ENCODE measurements at regions not wholly inside any gene's neighbourhood (a gene's known extent, or its start where the extent isn't known, plus 50 kb on each side); places are given as distances from the start of the nearest gene placed in this dataset.
A peak's percentile ranks its signal among the peaks of the same experiment; 100 is the strongest.
"Not testable (repeated sequence)": the region's sequence is repeated elsewhere in the genome, so short reads cannot be mapped to it uniquely, and the experiment has no call there.

GRCh38 chr14:23735394-23735793 lies 99.2 kb downstream of the DHRS2 start:
- in situ Hi-C loops (cut with HindIII; ENCODE audit: low sequenced_read_pairs), result no loop called here
- DNase-seq (ENCODE audit: low spot score), result no peak

GRCh38 chr14:23744368-23744767 lies 108.2 kb downstream of the DHRS2 start:
- in situ Hi-C loops (cut with HindIII; ENCODE audit: low sequenced_read_pairs), result not testable (repeated sequence)

DNA sequence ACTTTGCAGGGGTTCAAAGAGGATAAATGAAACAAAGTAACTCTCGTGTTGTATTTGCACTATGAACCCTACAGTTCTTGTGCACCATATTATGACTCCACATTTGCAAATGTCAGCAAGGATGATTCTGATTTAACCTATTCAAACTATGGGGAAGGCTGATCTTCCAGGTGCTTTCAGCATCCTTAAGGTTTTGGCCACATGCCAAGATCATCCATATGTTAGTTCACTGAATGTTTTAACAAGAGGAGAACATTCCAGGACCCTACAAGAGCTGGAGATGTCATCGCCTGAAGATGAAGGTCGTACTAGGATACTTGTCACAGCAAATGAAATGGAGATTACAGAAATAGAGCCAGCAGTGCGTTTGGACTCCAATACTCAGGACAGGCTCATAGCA lies 114.2 kb downstream of the DHRS2 start:
- DNase-seq (ENCODE audit: low spot score), result no peak
- in situ Hi-C loops (cut with HindIII; ENCODE audit: low sequenced_read_pairs), result no loop called here

More at GRCh38 chr14:23744368-23744767, 108.2 kb downstream of the DHRS2 start:
- not testable (repeated sequence) for DNase-seq (ENCODE audit: low spot score)

DNA sequence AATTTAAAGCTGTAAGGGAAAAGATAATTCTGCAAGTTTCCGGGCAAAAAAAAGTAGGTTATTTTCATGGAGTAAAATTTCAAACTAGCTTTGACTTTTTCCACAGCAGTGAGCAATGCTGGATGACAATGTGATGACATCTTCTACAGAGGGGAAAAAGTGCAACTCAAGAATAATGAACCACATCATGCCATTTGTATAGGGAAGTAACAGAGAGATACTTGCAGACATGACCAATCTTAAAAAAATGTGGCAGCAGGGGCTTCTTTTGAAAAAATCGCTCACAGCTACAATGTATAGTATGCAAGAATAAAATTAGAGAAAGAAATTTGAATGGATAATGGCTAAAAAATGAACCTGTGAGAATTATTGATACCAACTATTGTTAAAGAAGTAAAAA lies 115.5 kb downstream of the DHRS2 start:
- DNase-seq (ENCODE audit: low spot score), result no peak
- in situ Hi-C loops (cut with HindIII; ENCODE audit: low sequenced_read_pairs), result no loop called here

GRCh38 chr14:23763394-23763793 lies 127.2 kb downstream of the DHRS2 start:
- in situ Hi-C loops (cut with HindIII; ENCODE audit: low sequenced_read_pairs), result no loop called here
- no peak for DNase-seq (ENCODE audit: low spot score)

GRCh38 chr14:23766737-23767401 lies 130.7 kb downstream of the DHRS2 start:
- in situ Hi-C loops (cut with HindIII; ENCODE audit: low sequenced_read_pairs), result no loop called here

GRCh38 chr14:23769221-23769728 lies 133.1 kb downstream of the DHRS2 start:
- in situ Hi-C loops (cut with HindIII; ENCODE audit: low sequenced_read_pairs), result not testable (repeated sequence)

More at GRCh38 chr14:23766737-23767401, 130.7 kb downstream of the DHRS2 start:
- DNase-seq (ENCODE audit: low spot score), result no peak

GRCh38 chr14:23773981-23774380 lies 137.8 kb downstream of the DHRS2 start:
- in situ Hi-C loops (cut with HindIII; ENCODE audit: low sequenced_read_pairs), result no loop called here
- peak; percentile 2 for DNase-seq (ENCODE audit: low spot score)

More at GRCh38 chr14:23769221-23769728, 133.1 kb downstream of the DHRS2 start:
- DNase-seq (ENCODE audit: low spot score), result not testable (repeated sequence)

DNA sequence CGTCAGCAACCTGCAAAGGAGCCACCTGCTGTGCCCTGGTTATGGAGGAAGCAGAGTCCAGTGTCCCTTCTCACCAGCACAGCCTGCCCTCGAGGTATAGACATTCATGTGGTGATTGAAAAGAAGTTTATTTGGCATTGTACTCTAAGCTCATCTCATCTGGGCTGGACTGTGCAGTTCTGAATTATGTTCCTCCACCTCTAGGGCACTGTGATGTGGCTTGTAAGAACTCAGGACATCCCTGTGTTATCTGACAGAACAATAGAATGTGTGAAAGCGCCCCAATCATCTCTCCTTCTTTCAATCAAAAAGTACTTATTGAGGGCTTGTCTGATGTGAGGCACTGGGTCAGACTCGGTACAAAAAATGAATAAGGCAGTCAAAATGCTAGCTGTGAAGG lies 140.1 kb downstream of the DHRS2 start:
- in situ Hi-C loops (cut with HindIII; ENCODE audit: low sequenced_read_pairs), result no loop called here

GRCh38 chr14:23785208-23785607 lies 149.0 kb downstream of the DHRS2 start:
- DNase-seq (ENCODE audit: low spot score), result no peak
- in situ Hi-C loops (cut with HindIII; ENCODE audit: low sequenced_read_pairs), result no loop called here

More for the DNA sequence above, 140.1 kb downstream of the DHRS2 start:
- peak; percentile 3 for DNase-seq (ENCODE audit: low spot score)

GRCh38 chr14:23787436-23787835 lies 151.3 kb downstream of the DHRS2 start:
- in situ Hi-C loops (cut with HindIII; ENCODE audit: low sequenced_read_pairs), result no loop called here
- no peak for DNase-seq (ENCODE audit: low spot score)

DNA sequence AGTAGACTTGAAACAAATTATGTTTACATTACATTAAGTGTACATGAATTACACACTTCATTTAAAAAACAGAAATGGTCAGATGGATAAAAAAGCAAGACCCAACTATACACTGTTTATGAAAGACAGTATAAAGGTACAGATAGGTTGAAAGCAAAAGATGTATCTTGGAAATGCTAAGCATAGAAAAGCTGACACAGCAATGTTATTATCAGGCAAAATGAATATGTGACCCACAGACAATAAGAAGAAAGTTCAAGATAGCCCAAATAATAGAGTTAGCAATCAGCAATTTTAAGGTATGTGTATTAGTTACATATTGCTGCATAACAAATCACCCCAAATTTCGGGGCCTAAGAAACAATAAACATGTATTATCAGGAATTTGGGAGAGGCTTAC lies 153.5 kb downstream of the DHRS2 start:
- DNase-seq (ENCODE audit: low spot score), result no peak
- in situ Hi-C loops (cut with HindIII; ENCODE audit: low sequenced_read_pairs), result no loop called here

GRCh38 chr14:23793532-23793931 lies 157.4 kb downstream of the DHRS2 start:
- DNase-seq (ENCODE audit: low spot score), result no peak
- in situ Hi-C loops (cut with HindIII; ENCODE audit: low sequenced_read_pairs), result no loop called here

- DNase-seq (ENCODE audit: low spot score), result no peak
- in situ Hi-C loops (cut with HindIII; ENCODE audit: low sequenced_read_pairs), result no loop called here
Observed at GRCh38 chr14:23800811-23801210, 152.8 kb upstream of the DHRS4 start.

DNA sequence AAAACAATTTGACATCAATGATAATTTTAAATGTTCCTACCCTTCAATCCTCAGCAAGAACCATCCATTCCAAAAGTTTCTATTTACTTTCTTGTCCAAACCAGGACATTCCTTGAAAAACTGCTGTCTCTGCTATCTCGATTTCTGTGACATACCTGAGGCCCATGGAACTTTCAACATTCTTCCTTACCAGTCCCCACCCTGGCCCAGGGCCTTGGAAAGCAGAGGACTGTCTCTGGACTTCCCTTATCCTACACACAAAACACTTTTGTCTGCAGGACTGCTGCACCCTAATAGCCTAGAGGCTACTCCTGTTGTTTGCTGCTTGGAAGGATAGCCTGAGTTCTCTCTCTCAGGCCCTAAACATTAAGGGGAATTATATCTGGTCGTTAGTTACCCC lies 151.8 kb upstream of the DHRS4 start:
- DNase-seq (ENCODE audit: low spot score), result no peak
- in situ Hi-C loops (cut with HindIII; ENCODE audit: low sequenced_read_pairs), result no loop called here

DNA sequence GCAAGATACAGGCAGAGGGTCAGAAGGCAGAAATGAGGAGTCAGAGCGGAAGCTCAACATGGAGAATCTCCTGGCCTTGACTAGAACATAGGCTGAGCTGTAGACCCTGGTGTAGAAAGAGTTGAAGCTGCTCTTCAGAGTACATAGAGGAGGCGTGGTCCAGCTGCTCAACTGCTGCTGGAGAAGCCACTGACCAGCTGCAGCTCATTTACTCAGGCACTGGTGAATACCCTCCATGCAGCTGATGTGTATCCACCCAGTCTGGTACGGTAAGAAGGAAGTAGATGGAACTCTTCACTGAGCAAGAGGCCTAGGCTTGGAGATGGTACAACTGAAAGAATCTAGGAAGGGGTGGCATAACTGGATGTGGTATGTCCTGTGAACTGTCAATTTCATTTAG lies 148.8 kb upstream of the DHRS4 start:
- no peak for DNase-seq (ENCODE audit: low spot score)

DNA sequence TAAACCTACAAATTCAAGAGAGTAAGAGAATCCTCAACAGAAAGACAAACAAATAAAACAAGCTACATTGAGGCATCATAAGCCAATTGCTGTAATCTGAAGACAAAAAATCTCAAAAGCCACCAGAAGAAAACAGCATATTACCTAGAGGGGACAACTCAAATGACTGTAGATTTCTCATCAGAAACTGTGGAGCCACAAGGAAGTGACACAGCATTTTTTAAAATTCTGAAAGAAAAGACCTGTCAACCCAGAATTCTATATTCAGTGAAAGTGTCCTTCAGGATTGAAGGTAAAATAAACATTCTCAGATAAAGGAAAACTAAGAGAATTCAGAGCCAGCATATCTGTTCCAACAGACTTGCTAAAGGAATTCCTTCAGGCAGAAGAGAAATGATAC lies 147.8 kb upstream of the DHRS4 start:
- no peak for DNase-seq (ENCODE audit: low spot score)
- in situ Hi-C loops (cut with HindIII; ENCODE audit: low sequenced_read_pairs), result no loop called here

More for the DNA sequence above, 148.8 kb upstream of the DHRS4 start:
- in situ Hi-C loops (cut with HindIII; ENCODE audit: low sequenced_read_pairs), result no loop called here

- DNase-seq (ENCODE audit: low spot score), result no peak
- in situ Hi-C loops (cut with HindIII; ENCODE audit: low sequenced_read_pairs), result no loop called here
Observed at GRCh38 chr14:23814527-23815256, 138.9 kb upstream of the DHRS4 start.

DNA sequence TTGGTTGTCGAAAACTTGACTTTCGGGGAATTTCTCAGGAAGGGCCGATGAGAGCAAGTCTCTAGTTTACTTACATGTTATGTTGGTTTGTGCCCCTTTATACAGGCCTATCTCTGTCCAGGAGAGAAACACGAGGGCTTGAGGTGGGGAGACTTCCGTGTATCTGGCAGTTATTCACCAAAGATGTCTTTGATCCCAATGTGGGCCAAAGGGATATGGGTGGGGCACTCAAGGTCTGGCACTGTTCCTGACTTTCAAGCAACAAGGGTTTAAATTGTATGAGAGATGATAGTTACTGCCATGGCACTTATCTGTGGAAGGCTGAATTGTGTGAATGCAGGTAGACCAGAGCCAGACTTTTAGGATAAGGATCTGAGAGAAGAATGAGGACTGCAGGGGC lies 137.2 kb upstream of the DHRS4 start:
- in situ Hi-C loops (cut with HindIII; ENCODE audit: low sequenced_read_pairs), result no loop called here
- DNase-seq (ENCODE audit: low spot score), result no peak

GRCh38 chr14:23817164-23817767 lies 136.3 kb upstream of the DHRS4 start:
- no peak for DNase-seq (ENCODE audit: low spot score)
- in situ Hi-C loops (cut with HindIII; ENCODE audit: low sequenced_read_pairs), result no loop called here
